K562 (cell line): ENCODE measurements at regions not wholly inside any gene's neighbourhood (a gene's known extent, or its start where the extent isn't known, plus 50 kb on each side); places are given as distances from the start of the nearest gene placed in this dataset.

Experiments used
- CBX1 ChIP-seq: sonication (generic); IDR thresholded peaks from 2 replicates; pipeline ENCODE4 v1.6.1; 2016; ENCODE audit warnings: antibody characterized with exemption, low read depth, mild to moderate bottlenecking
- ETV5 ChIP-seq: sonication (generic); formaldehyde crosslinking; IDR thresholded peaks from 2 replicates; pipeline ENCODE4 v1.4.0; 2020; ENCODE audit warnings: low read depth, mild to moderate bottlenecking, missing genetic modification reagents
- FOXK2 ChIP-seq, 2 experiments: fragments of 450-650 bp; IDR thresholded peaks in 1 of 2; conservative IDR thresholded peaks in 1 of 2; 2 replicates each; pipeline ENCODE4 v1.6.1; 2016; ENCODE audit warnings: low read depth in 2 of 2, mild to moderate bottlenecking in 1 of 2
- IRF2 ChIP-seq: sonication (generic); formaldehyde crosslinking; IDR thresholded peaks from 2 replicates; pipeline ENCODE4 v1.8.1; 2022; ENCODE audit warnings: mild to moderate bottlenecking, missing genetic modification reagents
- JUNB ChIP-seq: fragments of 450-650 bp; formaldehyde crosslinking; conservative IDR thresholded peaks from 2 replicates; pipeline ENCODE4 v1.4.0; 2020; ENCODE audit warnings: mild to moderate bottlenecking
- KLF1 ChIP-seq: fragments of 450-650 bp; IDR thresholded peaks from 2 replicates; pipeline ENCODE4 v1.6.1; 2016; ENCODE audit warnings: missing genetic modification characterization, missing compliant biosample characterization
- LCOR ChIP-seq: sonication (generic); formaldehyde crosslinking; IDR thresholded peaks from 2 replicates; pipeline ENCODE4 v1.8.0; 2022; ENCODE audit warnings: mild to moderate bottlenecking, missing genetic modification reagents
- NFATC3 ChIP-seq: fragments of 450-650 bp; IDR thresholded peaks from 2 replicates; pipeline ENCODE4 v1.6.1; 2017; ENCODE audit warnings: mild to moderate bottlenecking
- NR2C2 ChIP-seq, 2 experiments: fragments of 200-800 bp in 1 of 2; sonication (Bioruptor generic) in 1 of 2; sonication (generic) in 1 of 2; formaldehyde crosslinking in 1 of 2; IDR thresholded peaks; 2 replicates each; pipeline versions ENCODE4 v1.6.1 to v1.8.0; 2016 to 2022; ENCODE audit warnings: mild to moderate bottlenecking in 1 of 2, missing compliant biosample characterization in 1 of 2, missing genetic modification characterization in 1 of 2, missing genetic modification reagents in 1 of 2
- PHF21A ChIP-seq: fragments of 450-650 bp; IDR thresholded peaks from 2 replicates; pipeline ENCODE4 v1.6.1; 2017; ENCODE audit warnings: low read depth, borderline replicate concordance
- POLR3G ChIP-seq: IDR thresholded peaks from 2 replicates; pipeline ENCODE4 v1.6.1; 2011; ENCODE audit not compliant: insufficient read length, insufficient replicate concordance; ENCODE audit errors: extremely low read depth
- RB1 ChIP-seq: fragments of 450-650 bp; IDR thresholded peaks from 2 replicates; pipeline ENCODE4 v1.6.1; 2017; ENCODE audit warnings: low read depth, mild to moderate bottlenecking
- STAT5B ChIP-seq: fragments of 250-450 bp; sonication (Bioruptor Pico); IDR thresholded peaks from 2 replicates; pipeline ENCODE4 v1.8.0; 2021; ENCODE audit warnings: mild to moderate bottlenecking, inconsistent platforms
- ZNF224 ChIP-seq: sonication (generic); formaldehyde crosslinking; IDR thresholded peaks from 2 replicates; pipeline ENCODE4 v1.8.0; 2022; ENCODE audit warnings: mild to moderate bottlenecking, missing genetic modification reagents
- ZNF57 ChIP-seq: fragments of 450-650 bp; formaldehyde crosslinking; IDR thresholded peaks from 2 replicates; pipeline ENCODE4 v1.4.0; 2020; ENCODE audit warnings: mild to moderate bottlenecking, moderate library complexity
- ZNF717 ChIP-seq: fragments of 250-450 bp; sonication (Bioruptor Pico); IDR thresholded peaks from 2 replicates; pipeline ENCODE4 v1.5.0; 2021
- TF ChIP-seq, protein P1 (sequence below): fragments of 450-650 bp; conservative IDR thresholded peaks from 2 replicates; pipeline ENCODE4 v1.6.1; 2016; ENCODE audit warnings: missing genetic modification characterization, low read depth, mild to moderate bottlenecking, missing compliant biosample characterization, moderate library complexity
- TF ChIP-seq, protein P2 (sequence below), 2 experiments: IDR thresholded peaks; 2 replicates each; pipeline ENCODE4 v1.6.1; 2012; ENCODE audit warnings: improper control_type of control experiment in 2 of 2, low read depth in 2 of 2, low read length in 2 of 2, borderline replicate concordance in 1 of 2
- TF ChIP-seq, protein P3 (sequence below): fragments of 450-650 bp; formaldehyde crosslinking; IDR thresholded peaks from 2 replicates; pipeline ENCODE4 v1.4.0; 2020; ENCODE audit warnings: mild to moderate bottlenecking
- TF ChIP-seq, protein P4 (sequence below), 2 experiments: IDR thresholded peaks; 2 replicates each; pipeline ENCODE4 v1.6.1; 2011; ENCODE audit warnings: borderline replicate concordance in 1 of 2, control low read depth in 1 of 2, low read depth in 1 of 2, low read length in 1 of 2, mild to moderate bottlenecking in 1 of 2, mixed read lengths in 1 of 2, moderate library complexity in 1 of 2; ENCODE audit not compliant: insufficient read depth in 1 of 2, insufficient read length in 1 of 2, poor library complexity in 1 of 2, severe bottlenecking in 1 of 2; ENCODE audit errors: extremely low read depth in 1 of 2
- TF ChIP-seq, protein P5 (sequence below): fragments of 250-450 bp; sonication (Bioruptor Pico); IDR thresholded peaks from 2 replicates; pipeline ENCODE4 v1.8.0; 2022; ENCODE audit warnings: moderate library complexity, mild to moderate bottlenecking, inconsistent platforms

DNA sequence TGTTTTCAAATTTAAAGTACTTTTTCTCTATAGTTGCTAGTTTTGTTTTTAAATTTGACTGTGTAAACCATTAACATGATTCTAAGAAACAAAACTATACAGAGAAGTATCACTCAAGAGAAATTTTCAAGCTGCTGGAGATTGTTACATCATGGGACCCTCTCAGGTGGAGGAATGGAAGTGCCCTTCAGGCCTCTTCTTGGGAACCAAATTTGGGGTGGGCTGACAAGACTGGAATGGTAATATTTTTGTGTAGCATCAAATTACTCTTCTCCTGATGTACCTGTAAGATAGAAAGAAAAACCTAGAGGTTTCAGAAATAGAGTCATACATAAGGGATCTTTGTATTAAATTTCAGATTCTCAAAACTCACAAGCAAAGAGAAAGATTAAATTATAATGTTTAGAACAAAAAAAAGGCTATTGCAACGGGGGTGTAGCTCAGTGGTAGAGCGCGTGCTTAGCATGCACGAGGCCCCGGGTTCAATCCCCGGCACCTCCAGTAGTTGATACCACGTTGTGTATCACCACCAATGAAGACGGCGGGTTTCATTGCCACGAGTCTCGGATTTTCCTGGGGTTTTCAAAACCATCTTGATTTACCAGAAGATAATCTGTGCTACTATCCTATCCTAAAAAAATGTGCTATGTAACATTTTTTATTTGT, 193.7 kb downstream of the GPX5 start (continued):
- TF ChIP-seq, protein P1, sequence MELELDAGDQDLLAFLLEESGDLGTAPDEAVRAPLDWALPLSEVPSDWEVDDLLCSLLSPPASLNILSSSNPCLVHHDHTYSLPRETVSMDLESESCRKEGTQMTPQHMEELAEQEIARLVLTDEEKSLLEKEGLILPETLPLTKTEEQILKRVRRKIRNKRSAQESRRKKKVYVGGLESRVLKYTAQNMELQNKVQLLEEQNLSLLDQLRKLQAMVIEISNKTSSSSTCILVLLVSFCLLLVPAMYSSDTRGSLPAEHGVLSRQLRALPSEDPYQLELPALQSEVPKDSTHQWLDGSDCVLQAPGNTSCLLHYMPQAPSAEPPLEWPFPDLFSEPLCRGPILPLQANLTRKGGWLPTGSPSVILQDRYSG (tag): no peak
- TF ChIP-seq, protein P2, sequence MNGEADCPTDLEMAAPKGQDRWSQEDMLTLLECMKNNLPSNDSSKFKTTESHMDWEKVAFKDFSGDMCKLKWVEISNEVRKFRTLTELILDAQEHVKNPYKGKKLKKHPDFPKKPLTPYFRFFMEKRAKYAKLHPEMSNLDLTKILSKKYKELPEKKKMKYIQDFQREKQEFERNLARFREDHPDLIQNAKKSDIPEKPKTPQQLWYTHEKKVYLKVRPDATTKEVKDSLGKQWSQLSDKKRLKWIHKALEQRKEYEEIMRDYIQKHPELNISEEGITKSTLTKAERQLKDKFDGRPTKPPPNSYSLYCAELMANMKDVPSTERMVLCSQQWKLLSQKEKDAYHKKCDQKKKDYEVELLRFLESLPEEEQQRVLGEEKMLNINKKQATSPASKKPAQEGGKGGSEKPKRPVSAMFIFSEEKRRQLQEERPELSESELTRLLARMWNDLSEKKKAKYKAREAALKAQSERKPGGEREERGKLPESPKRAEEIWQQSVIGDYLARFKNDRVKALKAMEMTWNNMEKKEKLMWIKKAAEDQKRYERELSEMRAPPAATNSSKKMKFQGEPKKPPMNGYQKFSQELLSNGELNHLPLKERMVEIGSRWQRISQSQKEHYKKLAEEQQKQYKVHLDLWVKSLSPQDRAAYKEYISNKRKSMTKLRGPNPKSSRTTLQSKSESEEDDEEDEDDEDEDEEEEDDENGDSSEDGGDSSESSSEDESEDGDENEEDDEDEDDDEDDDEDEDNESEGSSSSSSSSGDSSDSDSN (IDR thresholded peaks at IDR 0.05; ENCODE audit: borderline replicate concordance in 1 of 2, low read depth in 2 of 2, low read length in 2 of 2): no peak
- TF ChIP-seq IRF2 (CRISPR knock-in tag): no peak
- no peak; the same call in 1 of the 2 replicates for TF ChIP-seq LCOR (CRISPR knock-in tag)
- no peak for TF ChIP-seq JUNB (CRISPR knock-in tag)
- no peak for TF ChIP-seq ZNF717
- TF ChIP-seq PHF21A: peak; percentile 27; the same call in 1 of the 2 replicates
- TF ChIP-seq NR2C2 (CRISPR knock-in tag; IDR thresholded peaks at IDR 0.05): no peak
- no peak for TF ChIP-seq NR2C2 (tag; IDR thresholded peaks at IDR 0.05)
- TF ChIP-seq FOXK2 (conservative IDR thresholded peaks at IDR 0.05 in 1 of 2, IDR thresholded peaks at IDR 0.05 in 1 of 2; ENCODE audit: low read depth in 2 of 2): peak in 1 of 2 experiments; percentile 64; a peak in 3 of 4 replicates
- TF ChIP-seq, protein P3, sequence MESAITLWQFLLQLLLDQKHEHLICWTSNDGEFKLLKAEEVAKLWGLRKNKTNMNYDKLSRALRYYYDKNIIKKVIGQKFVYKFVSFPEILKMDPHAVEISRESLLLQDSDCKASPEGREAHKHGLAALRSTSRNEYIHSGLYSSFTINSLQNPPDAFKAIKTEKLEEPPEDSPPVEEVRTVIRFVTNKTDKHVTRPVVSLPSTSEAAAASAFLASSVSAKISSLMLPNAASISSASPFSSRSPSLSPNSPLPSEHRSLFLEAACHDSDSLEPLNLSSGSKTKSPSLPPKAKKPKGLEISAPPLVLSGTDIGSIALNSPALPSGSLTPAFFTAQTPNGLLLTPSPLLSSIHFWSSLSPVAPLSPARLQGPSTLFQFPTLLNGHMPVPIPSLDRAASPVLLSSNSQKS (CRISPR knock-in tag): no peak
- TF ChIP-seq RB1: peak; percentile 64; the same call in 1 of the 2 replicates
- TF ChIP-seq ETV5 (CRISPR knock-in tag): no peak
- no peak for TF ChIP-seq ZNF224
- TF ChIP-seq POLR3G: no peak
- no peak for TF ChIP-seq NFATC3
- TF ChIP-seq, protein P4, sequence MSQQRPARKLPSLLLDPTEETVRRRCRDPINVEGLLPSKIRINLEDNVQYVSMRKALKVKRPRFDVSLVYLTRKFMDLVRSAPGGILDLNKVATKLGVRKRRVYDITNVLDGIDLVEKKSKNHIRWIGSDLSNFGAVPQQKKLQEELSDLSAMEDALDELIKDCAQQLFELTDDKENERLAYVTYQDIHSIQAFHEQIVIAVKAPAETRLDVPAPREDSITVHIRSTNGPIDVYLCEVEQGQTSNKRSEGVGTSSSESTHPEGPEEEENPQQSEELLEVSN (IDR thresholded peaks at IDR 0.05; ENCODE audit: borderline replicate concordance in 1 of 2, extremely low read depth in 1 of 2, insufficient read depth in 1 of 2, insufficient read length in 1 of 2, low read depth in 1 of 2, low read length in 1 of 2, poor library complexity in 1 of 2, severe bottlenecking in 1 of 2): peak; percentile 42 to 68
- no peak for TF ChIP-seq STAT5B (CRISPR knock-in tag)
- TF ChIP-seq KLF1 (tag): no peak
- no peak for TF ChIP-seq ZNF57
- TF ChIP-seq, protein P5, sequence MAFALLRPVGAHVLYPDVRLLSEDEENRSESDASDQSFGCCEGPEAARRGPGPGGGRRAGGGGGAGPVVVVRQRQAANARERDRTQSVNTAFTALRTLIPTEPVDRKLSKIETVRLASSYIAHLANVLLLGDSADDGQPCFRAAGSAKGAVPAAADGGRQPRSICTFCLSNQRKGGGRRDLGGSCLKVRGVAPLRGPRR (CRISPR knock-in tag): no peak
- no peak for TF ChIP-seq CBX1
